AG10803 (cell line): ENCODE measurements at regions not wholly inside any gene's neighbourhood (a gene's known extent, or its start where the extent isn't known, plus 50 kb on each side); places are given as distances from the start of the nearest gene placed in this dataset.

ENCODE experiments used
- DNase-seq: peaks from one replicate; pipeline ENCODE4 v3.0.0; 2010; ENCODE audit warnings: low read depth
- H3K4me3 ChIP-seq: 2 replicates; pipeline ENCODE4 v1.5.1; 2011; ENCODE audit warnings: mild to moderate bottlenecking, low read length, control low read depth
- CTCF ChIP-seq: conservative IDR thresholded peaks from 2 replicates; pipeline ENCODE4 v1.5.1; 2011; ENCODE audit warnings: mild to moderate bottlenecking, low read length, control low read depth, inconsistent platforms

GRCh38 chr15:98113327-98113726, 152.8 kb downstream of the ARRDC4 start:
- no peak for TF ChIP-seq CTCF
- peak; percentile 75 for DNase-seq
- H3K4me3 ChIP-seq: no peak overlapping the region

GRCh38 chr15:98120561-98120960, 160.1 kb downstream of the ARRDC4 start:
- no peak overlapping the region for H3K4me3 ChIP-seq
- DNase-seq: peak; percentile 63
- no peak for TF ChIP-seq CTCF

- no peak overlapping the region for H3K4me3 ChIP-seq
- no peak for TF ChIP-seq CTCF
- DNase-seq: peak; percentile 88
These were observed 161.0 kb downstream of the ARRDC4 start for GRCh38 chr15:98121536-98121935.

GRCh38 chr15:98121957-98122356, 161.5 kb downstream of the ARRDC4 start:
- no peak for TF ChIP-seq CTCF
- peak; percentile 18 for DNase-seq
- no peak overlapping the region for H3K4me3 ChIP-seq

- no peak overlapping the region for H3K4me3 ChIP-seq
- TF ChIP-seq CTCF: no peak
- DNase-seq: peak; percentile 74
These were observed 162.8 kb downstream of the ARRDC4 start for GRCh38 chr15:98123297-98123696.

- peak; percentile 71 for DNase-seq
- TF ChIP-seq CTCF: no peak
- no peak overlapping the region for H3K4me3 ChIP-seq
These were observed 163.3 kb downstream of the ARRDC4 start for GRCh38 chr15:98123834-98124233.

- no peak for TF ChIP-seq CTCF
- H3K4me3 ChIP-seq: no peak overlapping the region
- peak; percentile 44 for DNase-seq
These were observed 164.1 kb downstream of the ARRDC4 start for GRCh38 chr15:98124581-98124980.
